GM18517 (cell line): ENCODE measurements at regions not wholly inside any gene's neighbourhood (a gene's known extent, or its start where the extent isn't known, plus 50 kb on each side); places are given as distances from the start of the nearest gene placed in this dataset.
"Not testable (repeated sequence)": the region's sequence is repeated elsewhere in the genome, so short reads cannot be mapped to it uniquely, and the experiment has no call there.

Experiments used
- ATAC-seq: cut with Tn5 transposase; IDR thresholded peaks from one replicate; pipeline ENCODE4 v1.9.1; 2021; ENCODE audit warnings: mild to moderate bottlenecking, moderate library complexity; ENCODE audit not compliant: unreplicated experiment

DNA sequence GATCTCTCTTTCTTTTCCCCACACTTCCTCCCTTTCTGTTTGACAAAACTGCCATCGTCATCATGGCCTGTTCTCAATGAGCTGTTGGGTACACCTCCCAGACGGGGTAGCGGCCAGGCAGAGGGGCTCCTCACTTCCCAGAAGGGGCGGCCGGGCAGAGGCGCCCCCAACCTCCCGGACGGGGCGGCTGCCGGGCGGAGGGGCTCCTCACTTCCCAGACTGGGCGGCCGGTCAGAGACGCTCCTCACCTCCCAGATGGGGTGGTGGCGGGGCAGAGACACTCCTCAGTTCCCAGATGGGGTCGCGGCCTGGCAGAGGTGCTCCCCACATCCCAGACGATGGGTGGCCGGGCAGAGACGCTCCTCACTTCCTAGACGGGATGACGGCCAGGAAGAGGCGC, 184.3 kb upstream of the FRMD6 start:
- not testable (repeated sequence) for ATAC-seq

DNA sequence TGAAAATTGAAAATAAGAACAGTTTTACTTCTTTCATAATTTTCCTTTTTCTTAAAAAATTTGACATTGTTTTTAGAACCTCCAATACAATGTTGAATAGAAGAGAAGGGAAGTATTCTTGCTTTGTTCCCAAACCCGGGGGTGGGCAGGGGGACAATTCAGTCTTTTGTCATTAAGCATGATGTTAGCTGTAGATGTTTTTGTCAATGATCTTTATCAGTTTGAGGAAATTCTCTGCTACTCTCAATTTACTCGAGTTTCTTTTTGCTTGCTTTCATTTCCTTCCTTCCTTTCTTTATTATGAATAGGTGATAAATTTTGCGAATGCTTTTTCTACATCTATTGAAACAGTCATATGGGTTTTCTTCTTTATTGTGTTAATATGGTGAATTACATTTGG, 183.2 kb upstream of the FRMD6 start:
- no peak for ATAC-seq

DNA sequence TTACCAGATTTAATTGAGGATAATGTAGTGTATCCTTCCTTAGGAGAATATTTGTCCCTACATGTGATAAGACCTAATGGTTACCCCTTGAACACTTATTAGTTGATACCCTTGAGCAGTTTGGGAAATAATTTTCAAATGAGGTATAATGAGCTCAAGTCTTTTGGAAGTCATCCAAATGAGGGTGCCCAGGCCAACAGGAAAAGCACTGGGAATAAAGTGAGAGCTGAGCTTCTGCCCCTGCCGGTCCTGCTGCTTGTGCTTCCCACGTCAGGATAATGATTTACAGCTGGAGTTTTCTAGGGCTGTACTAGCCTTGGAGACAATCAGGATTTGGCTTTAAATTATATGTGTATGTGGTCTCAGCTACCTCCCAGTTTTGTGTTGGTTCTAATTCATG, 178.8 kb upstream of the FRMD6 start:
- ATAC-seq: no peak

DNA sequence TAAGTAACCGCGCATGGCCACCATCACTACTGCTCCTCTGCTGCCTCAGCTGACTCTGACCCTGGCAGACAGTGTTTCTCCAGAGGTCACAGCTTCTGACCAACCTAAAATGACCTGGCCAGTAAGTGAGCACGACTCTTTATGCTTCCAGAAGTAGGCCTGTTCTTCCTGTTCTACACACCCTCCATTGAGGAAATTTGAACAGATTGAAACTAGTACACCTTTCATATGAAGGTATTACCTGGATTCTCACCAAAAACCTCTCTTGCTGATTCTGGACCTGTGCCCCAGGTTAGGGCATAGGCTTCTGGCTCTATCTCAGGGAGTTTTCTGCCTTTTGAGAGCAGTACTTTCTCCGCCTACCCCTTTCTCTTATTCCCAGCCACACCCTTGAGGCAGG, 178.4 kb upstream of the FRMD6 start:
- no peak for ATAC-seq

- no peak for ATAC-seq
Measured at GRCh38 chr14:51473808-51474565, 177.7 kb upstream of the FRMD6 start.

DNA sequence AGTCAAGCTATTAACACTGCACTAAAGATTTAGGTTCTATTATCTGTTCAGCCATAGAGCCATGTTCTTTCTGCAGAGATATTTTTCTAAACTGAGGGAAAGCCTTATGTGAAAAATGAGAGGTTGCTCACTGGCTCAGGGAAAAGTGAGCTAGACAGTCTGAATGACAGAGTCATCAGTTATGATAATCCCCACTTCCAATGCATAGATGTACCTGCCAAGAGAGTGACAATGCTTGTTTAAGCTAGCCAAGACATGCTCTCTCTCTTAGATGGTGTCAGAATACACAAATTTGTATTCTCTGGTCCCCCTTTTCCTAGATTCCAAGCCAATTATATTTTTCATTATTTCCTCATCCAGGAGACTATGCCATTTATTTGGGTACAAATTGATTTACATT, 176.9 kb upstream of the FRMD6 start:
- no peak for ATAC-seq

DNA sequence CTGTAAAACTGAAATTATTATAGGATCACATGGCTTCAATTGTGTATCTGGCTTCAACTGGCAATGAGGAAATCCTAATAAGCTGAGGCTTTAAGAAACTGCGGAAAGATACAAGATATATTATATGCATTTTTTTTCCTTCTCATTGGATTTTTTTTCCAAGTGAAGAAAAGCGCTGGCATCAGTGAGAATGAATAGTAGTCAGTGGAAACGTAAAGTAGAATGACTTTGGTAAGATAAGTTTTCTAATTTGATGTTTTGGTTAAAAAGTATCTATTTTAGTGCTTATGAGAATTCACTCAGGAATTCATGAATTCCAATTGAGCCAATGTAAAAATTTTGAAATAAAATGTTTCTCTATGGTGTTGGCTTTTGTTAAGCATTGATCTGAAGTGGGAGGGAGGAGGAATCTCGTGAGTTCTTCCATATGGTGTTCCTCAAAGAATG, 173.5 kb upstream of the FRMD6 start:
- no peak for ATAC-seq

- peak; percentile 56 for ATAC-seq
Measured at GRCh38 chr14:51479584-51480325, 172.0 kb upstream of the FRMD6 start.

- no peak for ATAC-seq
Measured at GRCh38 chr14:51481643-51482042, 170.1 kb upstream of the FRMD6 start.

DNA sequence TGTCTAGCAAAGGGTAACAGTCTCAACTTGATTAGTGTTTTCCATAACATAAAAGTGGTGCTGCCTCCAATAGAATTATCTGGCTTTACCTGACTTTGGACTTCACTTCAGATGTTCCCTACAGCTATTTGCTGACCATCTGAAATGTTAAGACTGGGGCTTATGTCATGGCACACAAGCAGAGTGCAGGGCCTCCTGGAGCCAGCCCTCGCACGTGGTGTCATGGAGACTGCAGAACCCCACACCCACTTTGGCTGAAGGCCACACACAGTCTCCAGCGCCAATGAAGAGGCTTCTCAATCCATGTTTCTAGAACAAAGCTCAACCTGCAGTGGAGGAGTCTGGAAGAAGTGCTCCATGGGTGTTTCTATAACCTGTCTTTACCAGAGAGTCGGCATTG, 169.6 kb upstream of the FRMD6 start:
- no peak for ATAC-seq

GRCh38 chr14:51484485-51484884, 167.2 kb upstream of the FRMD6 start:
- ATAC-seq: no peak

- ATAC-seq: no peak
Measured at GRCh38 chr14:51485733-51486132, 166.0 kb upstream of the FRMD6 start.

- ATAC-seq: no peak
Measured at GRCh38 chr14:51487848-51488247, 163.9 kb upstream of the FRMD6 start.

DNA sequence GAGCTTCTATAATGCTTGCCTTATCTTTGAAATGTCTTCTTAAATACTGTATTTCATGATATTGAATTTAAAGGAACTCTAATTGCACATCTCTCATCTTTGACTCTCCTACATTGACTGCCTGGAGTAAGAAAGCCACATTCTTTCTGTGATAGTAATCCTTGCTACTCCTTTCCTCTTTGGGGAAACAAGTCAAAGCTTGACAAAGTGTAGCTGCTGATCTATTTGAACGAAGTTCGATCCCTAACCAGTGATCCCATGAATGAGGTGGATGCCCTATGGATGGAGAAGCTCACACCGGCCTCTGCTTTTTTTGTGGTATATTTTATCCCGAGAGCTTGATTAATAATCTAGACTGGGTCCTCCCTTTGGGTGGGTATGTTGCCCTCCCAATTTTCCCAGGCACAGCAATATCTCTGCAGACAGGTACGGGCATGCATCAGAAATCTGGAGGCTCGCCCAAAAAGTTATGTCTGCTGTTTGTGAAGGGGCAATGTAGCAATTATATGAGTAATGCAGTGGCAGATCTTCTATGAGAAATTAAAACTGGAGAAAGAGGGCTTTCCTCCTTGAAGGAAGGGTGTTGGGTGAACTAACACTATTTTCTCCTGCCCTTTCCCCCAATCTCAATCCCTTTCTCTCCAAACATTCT, 163.0 kb upstream of the FRMD6 start:
- ATAC-seq: no peak

DNA sequence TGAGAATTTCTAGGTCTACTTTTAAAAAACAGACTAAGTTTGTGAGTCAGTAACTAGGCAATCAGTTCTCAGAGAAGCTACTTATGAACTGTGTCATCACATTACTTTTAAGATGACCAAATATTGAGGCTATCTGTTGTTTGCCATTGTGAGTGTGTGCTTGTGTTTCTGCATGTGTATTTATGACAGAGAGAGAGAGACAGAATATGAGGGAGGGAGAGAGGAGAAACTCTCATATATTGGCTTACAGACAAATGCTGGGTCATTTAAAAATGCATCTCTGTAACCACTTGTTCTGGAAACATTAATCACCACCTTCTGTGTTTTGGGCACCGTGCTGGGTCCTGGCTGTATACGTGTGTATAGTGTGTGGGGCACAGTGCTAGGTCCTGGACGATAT, 161.5 kb upstream of the FRMD6 start:
- no peak for ATAC-seq

- no peak for ATAC-seq
Measured at GRCh38 chr14:51491036-51491545, 160.6 kb upstream of the FRMD6 start.

DNA sequence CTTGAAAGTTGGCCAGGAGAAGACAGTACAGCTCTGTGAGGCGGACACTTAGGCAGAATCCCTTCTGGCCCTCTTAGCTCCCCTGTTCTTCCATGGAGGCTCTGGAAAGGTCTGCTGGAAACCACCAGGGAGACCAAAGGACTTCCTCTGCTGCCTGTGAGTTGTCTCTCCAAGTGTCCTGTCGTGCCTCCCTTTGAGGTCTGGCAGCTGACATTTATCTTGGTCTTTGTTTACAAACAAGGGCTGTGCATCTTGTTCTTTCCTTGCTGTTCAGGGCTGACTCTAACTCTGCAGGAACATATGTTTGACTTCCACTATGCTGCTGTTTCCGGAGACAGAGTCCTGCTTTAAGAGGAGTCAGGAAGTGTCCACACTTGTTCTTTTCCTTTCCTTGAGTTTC, 159.9 kb upstream of the FRMD6 start:
- ATAC-seq: no peak

DNA sequence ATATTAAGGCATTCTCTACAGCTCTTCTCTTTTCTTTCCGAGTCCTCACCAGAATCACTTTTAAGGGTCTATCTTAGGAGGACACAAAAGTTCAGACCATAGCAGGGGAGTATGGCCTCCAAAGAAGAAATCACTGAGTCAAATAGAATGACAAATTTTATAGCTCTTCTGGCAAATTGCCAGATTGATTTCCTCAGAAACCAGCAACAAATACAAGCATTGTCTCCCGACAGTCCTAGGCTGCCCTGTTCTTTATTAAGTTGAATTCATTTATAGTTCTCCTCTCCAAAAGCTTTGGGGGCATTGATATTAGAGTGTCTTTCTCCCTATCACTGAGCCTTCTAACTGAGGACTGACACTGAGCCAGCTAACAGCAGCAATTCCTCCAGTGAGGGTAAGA, 156.4 kb upstream of the FRMD6 start:
- no peak for ATAC-seq

- no peak for ATAC-seq
Measured at GRCh38 chr14:51498411-51499227, 153.1 kb upstream of the FRMD6 start.

GRCh38 chr14:51500776-51501175, 150.9 kb upstream of the FRMD6 start:
- ATAC-seq: no peak

GRCh38 chr14:51501746-51502145, 150.0 kb upstream of the FRMD6 start:
- no peak for ATAC-seq
